HG02840 (cell line): ENCODE measurements at regions not wholly inside any gene's neighbourhood (a gene's known extent, or its start where the extent isn't known, plus 50 kb on each side); places are given as distances from the start of the nearest gene placed in this dataset.

Experiments
- ATAC-seq: cut with Tn5 transposase; IDR thresholded peaks from one replicate; pipeline ENCODE4 v1.9.1; 2021; ENCODE audit warnings: mild to moderate bottlenecking, moderate library complexity, moderate number of reproducible peaks; ENCODE audit not compliant: unreplicated experiment, low FRiP score

GRCh38 chr9:88751781-88752180, 216.8 kb downstream of the NXNL2 start:
- no peak for ATAC-seq

GRCh38 chr9:88753691-88754367, 218.9 kb downstream of the NXNL2 start:
- no peak for ATAC-seq

GRCh38 chr9:88754452-88754851, 219.5 kb downstream of the NXNL2 start:
- no peak for ATAC-seq

GRCh38 chr9:88754886-88755285, 219.9 kb downstream of the NXNL2 start:
- no peak for ATAC-seq

GRCh38 chr9:88757406-88758010, 222.5 kb downstream of the NXNL2 start:
- ATAC-seq: no peak

- ATAC-seq: no peak
Observed at GRCh38 chr9:88759364-88759763, 224.4 kb downstream of the NXNL2 start.

- no peak for ATAC-seq
Observed at GRCh38 chr9:88766778-88767503, 224.3 kb upstream of the S1PR3 start.

GRCh38 chr9:88767504-88767790, 223.8 kb upstream of the S1PR3 start:
- ATAC-seq: no peak

- ATAC-seq: no peak
Observed at GRCh38 chr9:88772575-88772974, 218.7 kb upstream of the S1PR3 start.

- no peak for ATAC-seq
Observed at GRCh38 chr9:88773126-88773525, 218.1 kb upstream of the S1PR3 start.

GRCh38 chr9:88773627-88774244, 217.5 kb upstream of the S1PR3 start:
- ATAC-seq: no peak

- ATAC-seq: no peak
Observed at GRCh38 chr9:88775037-88775471, 216.2 kb upstream of the S1PR3 start.

- no peak for ATAC-seq
Observed at GRCh38 chr9:88775559-88775958, 215.7 kb upstream of the S1PR3 start.

- no peak for ATAC-seq
Observed at GRCh38 chr9:88775966-88776365, 215.3 kb upstream of the S1PR3 start.

- ATAC-seq: no peak
Observed at GRCh38 chr9:88776717-88777497, 214.4 kb upstream of the S1PR3 start.

- ATAC-seq: no peak
Observed at GRCh38 chr9:88777498-88778312, 213.6 kb upstream of the S1PR3 start.

- no peak for ATAC-seq
Observed at GRCh38 chr9:88781628-88782391, 209.5 kb upstream of the S1PR3 start.

GRCh38 chr9:88782931-88783710, 208.1 kb upstream of the S1PR3 start:
- ATAC-seq: no peak
